HEK293 (cell line): ENCODE measurements at regions not wholly inside any gene's neighbourhood (a gene's known extent, or its start where the extent isn't known, plus 50 kb on each side); places are given as distances from the start of the nearest gene placed in this dataset.

ENCODE experiments used
- CTCF ChIA-PET: fragments of 350-600 bp; formaldehyde crosslinking; extraction: SDS; loops from one replicate; lab custom pipeline; 2021; ENCODE audit warnings: antibody characterized with exemption; lab: Yijun Ruan, JAX
- POLR2A ChIA-PET: fragments of 300-600 bp; formaldehyde crosslinking; extraction: SDS; loops from one replicate; lab custom pipeline; 2020; ENCODE audit warnings: antibody characterized with exemption, inconsistent platforms; lab: Yijun Ruan, JAX
- H3K27ac ChIP-seq: fragments of 200-500 bp; sonication (Bioruptor generic); 2 replicates; pipeline ENCODE4 v1.5.1; 2014; ENCODE audit warnings: low read depth, low read length, control low read depth, inconsistent platforms; ENCODE audit errors: extremely low read depth
- H3K36me3 ChIP-seq, 2 experiments: fragments of 200-500 bp in 1 of 2; sonication (Bioruptor generic) in 1 of 2; 1 replicate in 1 of 2; 2 replicates in 1 of 2; pipeline ENCODE4 v1.5.1; 2014 to 2017; ENCODE audit warnings: inconsistent platforms in 2 of 2, low read length in 2 of 2; ENCODE audit not compliant: control insufficient read depth in 2 of 2, insufficient read depth in 1 of 2
- H3K4me1 ChIP-seq: fragments of 200-500 bp; sonication (Bioruptor generic); 2 replicates; pipeline ENCODE4 v1.5.1; 2014; ENCODE audit warnings: mild to moderate bottlenecking, low read length, inconsistent platforms; ENCODE audit not compliant: control insufficient read depth, insufficient read depth
- H3K4me3 ChIP-seq: 2 replicates; pipeline ENCODE4 v1.5.1; 2011; ENCODE audit warnings: low read depth, mild to moderate bottlenecking, control low read depth, low read length, moderate library complexity
- H3K9me3 ChIP-seq: fragments of 200-500 bp; sonication (Bioruptor generic); 2 replicates; pipeline ENCODE4 v1.5.1; 2014; ENCODE audit warnings: low read depth, low read length, inconsistent platforms; ENCODE audit not compliant: control insufficient read depth, insufficient read depth
- GLI4 ChIP-seq: fragments of 450-650 bp; formaldehyde crosslinking; IDR thresholded peaks from 2 replicates; pipeline ENCODE4 v1.5.1; 2016; ENCODE audit warnings: missing biosample characterization, missing genetic modification characterization
- HOXD13 ChIP-seq: sonication (generic); formaldehyde crosslinking; IDR thresholded peaks from 2 replicates; pipeline ENCODE4 v1.8.0; 2022; ENCODE audit warnings: missing genetic modification reagents, borderline replicate concordance
- KLF10 ChIP-seq: fragments of 450-650 bp; IDR thresholded peaks from 2 replicates; pipeline ENCODE4 v1.5.1; 2018; ENCODE audit warnings: missing biosample characterization, mild to moderate bottlenecking, missing genetic modification characterization
- ZBTB21 ChIP-seq: fragments of 450-650 bp; formaldehyde crosslinking; IDR thresholded peaks from 2 replicates; pipeline ENCODE4 v1.5.1; 2017; ENCODE audit warnings: missing biosample characterization, missing genetic modification characterization
- ZFP3 ChIP-seq: fragments of 450-650 bp; formaldehyde crosslinking; IDR thresholded peaks from 2 replicates; pipeline ENCODE4 v1.5.1; 2016; ENCODE audit warnings: low read depth, missing biosample characterization, missing genetic modification characterization
- ZFP41 ChIP-seq: fragments of 450-650 bp; formaldehyde crosslinking; IDR thresholded peaks from 2 replicates; pipeline ENCODE4 v1.5.1; 2016; ENCODE audit warnings: missing biosample characterization, missing genetic modification characterization, borderline replicate concordance
- ZIC2 ChIP-seq: fragments of 450-650 bp; formaldehyde crosslinking; IDR thresholded peaks from 2 replicates; pipeline ENCODE4 v1.5.1; 2016; ENCODE audit warnings: missing biosample characterization, missing genetic modification characterization
- ZNF138 ChIP-seq: fragments of 450-650 bp; formaldehyde crosslinking; IDR thresholded peaks from 2 replicates; pipeline ENCODE4 v1.5.1; 2016; ENCODE audit warnings: missing biosample characterization, missing genetic modification characterization, borderline replicate concordance
- ZNF169 ChIP-seq: fragments of 450-650 bp; formaldehyde crosslinking; IDR thresholded peaks from 2 replicates; pipeline ENCODE4 v1.5.1; 2016; ENCODE audit warnings: missing biosample characterization, missing genetic modification characterization
- ZNF175 ChIP-seq: fragments of 450-650 bp; formaldehyde crosslinking; IDR thresholded peaks from 2 replicates; pipeline ENCODE4 v1.5.1; 2016; ENCODE audit warnings: missing biosample characterization, missing genetic modification characterization
- ZNF514 ChIP-seq: fragments of 450-650 bp; formaldehyde crosslinking; IDR thresholded peaks from 2 replicates; pipeline ENCODE4 v1.5.1; 2016; ENCODE audit warnings: missing biosample characterization, missing genetic modification characterization
- ZNF530 ChIP-seq: fragments of 450-650 bp; formaldehyde crosslinking; IDR thresholded peaks from 2 replicates; pipeline ENCODE4 v1.5.1; 2016; ENCODE audit warnings: low read depth, missing biosample characterization, missing genetic modification characterization
- ZNF555 ChIP-seq: fragments of 450-650 bp; formaldehyde crosslinking; conservative IDR thresholded peaks from 2 replicates; pipeline ENCODE4 v1.5.1; 2017; ENCODE audit warnings: missing biosample characterization, mild to moderate bottlenecking, missing genetic modification characterization, inconsistent platforms
- ZNF571 ChIP-seq: fragments of 450-650 bp; formaldehyde crosslinking; IDR thresholded peaks from 2 replicates; pipeline ENCODE4 v1.5.0; 2017; ENCODE audit warnings: missing biosample characterization, missing genetic modification characterization
- ZNF623 ChIP-seq: fragments of 450-650 bp; formaldehyde crosslinking; IDR thresholded peaks from 2 replicates; pipeline ENCODE4 v1.5.1; 2016; ENCODE audit warnings: missing biosample characterization, missing genetic modification characterization
- ZNF768 ChIP-seq: fragments of 450-650 bp; formaldehyde crosslinking; IDR thresholded peaks from 2 replicates; pipeline ENCODE4 v1.5.1; 2018; ENCODE audit warnings: missing biosample characterization, mild to moderate bottlenecking, missing genetic modification characterization
- TF ChIP-seq, protein P1 (sequence below): fragments of 450-650 bp; formaldehyde crosslinking; optimal IDR thresholded peaks from 2 replicates; pipeline ENCODE3; 2016; ENCODE audit warnings: missing biosample characterization, mild to moderate bottlenecking, missing genetic modification characterization
- TF ChIP-seq, protein P2 (sequence below): fragments of 450-650 bp; formaldehyde crosslinking; IDR thresholded peaks from 2 replicates; pipeline ENCODE4 v1.5.1; 2016; ENCODE audit warnings: missing biosample characterization, missing genetic modification characterization
- TF ChIP-seq, protein P3 (sequence below): fragments of 450-650 bp; formaldehyde crosslinking; IDR thresholded peaks from 2 replicates; pipeline ENCODE4 v1.5.1; 2017; ENCODE audit warnings: missing biosample characterization, missing genetic modification characterization
- TF ChIP-seq, protein P4 (sequence below): fragments of 450-650 bp; formaldehyde crosslinking; IDR thresholded peaks from 2 replicates; pipeline ENCODE4 v1.5.1; 2016; ENCODE audit warnings: missing biosample characterization, missing genetic modification characterization
- TF ChIP-seq, protein P5 (sequence below): sonication (generic); formaldehyde crosslinking; IDR thresholded peaks from 2 replicates; pipeline ENCODE4 v1.8.1; 2022; ENCODE audit warnings: mild to moderate bottlenecking, moderate library complexity, missing genetic modification reagents
- TF ChIP-seq, protein P6 (sequence below): fragments of 450-650 bp; IDR thresholded peaks from 2 replicates; pipeline ENCODE4 v1.5.1; 2018; ENCODE audit warnings: missing biosample characterization, missing genetic modification characterization

DNA sequence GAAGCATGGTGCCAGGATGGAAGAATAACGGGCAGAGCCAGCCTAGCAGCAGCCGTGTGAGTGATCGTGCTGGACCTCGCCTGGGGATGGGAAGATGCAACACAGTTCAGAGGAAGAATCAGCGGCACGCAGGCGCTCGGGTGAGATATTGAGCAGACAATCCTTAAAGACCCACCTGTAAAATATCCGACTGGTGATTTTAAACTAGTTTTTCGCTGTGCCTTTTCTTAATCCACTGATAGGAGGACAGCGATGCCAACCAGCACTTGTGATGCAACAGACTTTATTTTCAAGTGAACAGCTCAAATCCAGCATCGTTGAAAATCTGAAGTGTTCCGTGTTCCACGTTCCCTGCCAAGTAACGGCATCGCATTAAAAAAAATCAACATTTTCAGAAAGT lies 214.7 kb downstream of the TEX36 start:
- TF ChIP-seq ZFP41 (tag by site-specific recombination) (no peak), ZNF623 (no peak), KLF10 (tag by site-specific recombination) (no peak), ZNF571 (tag by site-specific recombination) (no peak)
- TF ChIP-seq, protein P1, sequence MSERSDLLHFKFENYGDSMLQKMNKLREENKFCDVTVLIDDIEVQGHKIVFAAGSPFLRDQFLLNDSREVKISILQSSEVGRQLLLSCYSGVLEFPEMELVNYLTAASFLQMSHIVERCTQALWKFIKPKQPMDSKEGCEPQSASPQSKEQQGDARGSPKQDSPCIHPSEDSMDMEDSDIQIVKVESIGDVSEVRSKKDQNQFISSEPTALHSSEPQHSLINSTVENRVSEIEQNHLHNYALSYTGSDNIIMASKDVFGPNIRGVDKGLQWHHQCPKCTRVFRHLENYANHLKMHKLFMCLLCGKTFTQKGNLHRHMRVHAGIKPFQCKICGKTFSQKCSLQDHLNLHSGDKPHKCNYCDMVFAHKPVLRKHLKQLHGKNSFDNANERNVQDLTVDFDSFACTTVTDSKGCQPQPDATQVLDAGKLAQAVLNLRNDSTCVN (tag by site-specific recombination) = no peak
- TF ChIP-seq, protein P2, sequence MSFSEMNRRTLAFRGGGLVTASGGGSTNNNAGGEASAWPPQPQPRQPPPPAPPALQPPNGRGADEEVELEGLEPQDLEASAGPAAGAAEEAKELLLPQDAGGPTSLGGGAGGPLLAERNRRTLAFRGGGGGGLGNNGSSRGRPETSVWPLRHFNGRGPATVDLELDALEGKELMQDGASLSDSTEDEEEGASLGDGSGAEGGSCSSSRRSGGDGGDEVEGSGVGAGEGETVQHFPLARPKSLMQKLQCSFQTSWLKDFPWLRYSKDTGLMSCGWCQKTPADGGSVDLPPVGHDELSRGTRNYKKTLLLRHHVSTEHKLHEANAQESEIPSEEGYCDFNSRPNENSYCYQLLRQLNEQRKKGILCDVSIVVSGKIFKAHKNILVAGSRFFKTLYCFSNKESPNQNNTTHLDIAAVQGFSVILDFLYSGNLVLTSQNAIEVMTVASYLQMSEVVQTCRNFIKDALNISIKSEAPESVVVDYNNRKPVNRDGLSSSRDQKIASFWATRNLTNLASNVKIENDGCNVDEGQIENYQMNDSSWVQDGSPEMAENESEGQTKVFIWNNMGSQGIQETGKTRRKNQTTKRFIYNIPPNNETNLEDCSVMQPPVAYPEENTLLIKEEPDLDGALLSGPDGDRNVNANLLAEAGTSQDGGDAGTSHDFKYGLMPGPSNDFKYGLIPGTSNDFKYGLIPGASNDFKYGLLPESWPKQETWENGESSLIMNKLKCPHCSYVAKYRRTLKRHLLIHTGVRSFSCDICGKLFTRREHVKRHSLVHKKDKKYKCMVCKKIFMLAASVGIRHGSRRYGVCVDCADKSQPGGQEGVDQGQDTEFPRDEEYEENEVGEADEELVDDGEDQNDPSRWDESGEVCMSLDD (tag by site-specific recombination) = no peak
- H3K4me1 ChIP-seq = peaks cover 3% of the 10 kb centered on the region; the same call in 1 of the 2 replicates
- no peaks in the 10 kb centered on the region for H3K9me3 ChIP-seq
- CTCF ChIA-PET = interaction anchor here (1.0 kb wide), 2 partner anchors 55 to 187 kb away, joined by 3 to 4 read pairs; no protein-coding TSS in a partner anchor
- POLR2A ChIA-PET = no interaction called here
- no peaks in the 10 kb centered on the region for H3K36me3 ChIP-seq
- H3K27ac ChIP-seq = no peak overlapping the region
- no peak overlapping the region for H3K4me3 ChIP-seq

DNA sequence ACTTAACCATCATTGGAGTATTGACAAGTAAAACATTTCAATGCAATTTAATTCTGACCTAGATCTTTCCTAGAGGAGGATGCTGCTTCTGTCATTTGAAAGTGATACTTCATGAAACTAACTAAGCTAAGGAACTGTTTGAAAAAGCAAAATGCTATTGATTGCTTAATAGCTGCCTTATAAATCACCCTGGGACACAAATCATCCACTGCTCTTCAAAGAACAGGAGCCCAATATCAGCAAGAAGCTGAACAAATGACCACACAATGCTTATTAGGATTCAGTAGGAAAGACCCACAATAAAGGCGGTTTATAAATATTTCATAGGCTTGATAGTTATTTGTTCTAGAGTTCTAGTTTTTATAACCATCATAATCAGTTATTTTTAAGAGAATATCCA lies 216.3 kb downstream of the TEX36 start:
- ChIA-PET POLR2A (no interaction called here), CTCF (no interaction called here)
- Histone ChIP-seq H3K4me1 (no peaks in the 10 kb centered on the region), H3K36me3 (no peaks in the 10 kb centered on the region), H3K9me3 (no peaks in the 10 kb centered on the region), H3K4me3 (no peak overlapping the region), H3K27ac (no peak overlapping the region)
- no peak for TF ChIP-seq ZFP3 (tag by site-specific recombination)
- no peak for TF ChIP-seq ZIC2 (tag by site-specific recombination)
- TF ChIP-seq HOXD13 (CRISPR knock-in tag) = no peak
- no peak for TF ChIP-seq ZNF138 (tag by site-specific recombination)
- TF ChIP-seq ZNF169 = no peak
- TF ChIP-seq ZNF175 = no peak
- TF ChIP-seq ZNF514 = no peak
- TF ChIP-seq, protein P3, sequence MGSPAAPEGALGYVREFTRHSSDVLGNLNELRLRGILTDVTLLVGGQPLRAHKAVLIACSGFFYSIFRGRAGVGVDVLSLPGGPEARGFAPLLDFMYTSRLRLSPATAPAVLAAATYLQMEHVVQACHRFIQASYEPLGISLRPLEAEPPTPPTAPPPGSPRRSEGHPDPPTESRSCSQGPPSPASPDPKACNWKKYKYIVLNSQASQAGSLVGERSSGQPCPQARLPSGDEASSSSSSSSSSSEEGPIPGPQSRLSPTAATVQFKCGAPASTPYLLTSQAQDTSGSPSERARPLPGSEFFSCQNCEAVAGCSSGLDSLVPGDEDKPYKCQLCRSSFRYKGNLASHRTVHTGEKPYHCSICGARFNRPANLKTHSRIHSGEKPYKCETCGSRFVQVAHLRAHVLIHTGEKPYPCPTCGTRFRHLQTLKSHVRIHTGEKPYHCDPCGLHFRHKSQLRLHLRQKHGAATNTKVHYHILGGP (tag by site-specific recombination) = no peak
- TF ChIP-seq GLI4 (tag by site-specific recombination) = no peak
- TF ChIP-seq ZNF530 = no peak
- TF ChIP-seq ZNF555 (tag by site-specific recombination) = no peak
- TF ChIP-seq, protein P4, sequence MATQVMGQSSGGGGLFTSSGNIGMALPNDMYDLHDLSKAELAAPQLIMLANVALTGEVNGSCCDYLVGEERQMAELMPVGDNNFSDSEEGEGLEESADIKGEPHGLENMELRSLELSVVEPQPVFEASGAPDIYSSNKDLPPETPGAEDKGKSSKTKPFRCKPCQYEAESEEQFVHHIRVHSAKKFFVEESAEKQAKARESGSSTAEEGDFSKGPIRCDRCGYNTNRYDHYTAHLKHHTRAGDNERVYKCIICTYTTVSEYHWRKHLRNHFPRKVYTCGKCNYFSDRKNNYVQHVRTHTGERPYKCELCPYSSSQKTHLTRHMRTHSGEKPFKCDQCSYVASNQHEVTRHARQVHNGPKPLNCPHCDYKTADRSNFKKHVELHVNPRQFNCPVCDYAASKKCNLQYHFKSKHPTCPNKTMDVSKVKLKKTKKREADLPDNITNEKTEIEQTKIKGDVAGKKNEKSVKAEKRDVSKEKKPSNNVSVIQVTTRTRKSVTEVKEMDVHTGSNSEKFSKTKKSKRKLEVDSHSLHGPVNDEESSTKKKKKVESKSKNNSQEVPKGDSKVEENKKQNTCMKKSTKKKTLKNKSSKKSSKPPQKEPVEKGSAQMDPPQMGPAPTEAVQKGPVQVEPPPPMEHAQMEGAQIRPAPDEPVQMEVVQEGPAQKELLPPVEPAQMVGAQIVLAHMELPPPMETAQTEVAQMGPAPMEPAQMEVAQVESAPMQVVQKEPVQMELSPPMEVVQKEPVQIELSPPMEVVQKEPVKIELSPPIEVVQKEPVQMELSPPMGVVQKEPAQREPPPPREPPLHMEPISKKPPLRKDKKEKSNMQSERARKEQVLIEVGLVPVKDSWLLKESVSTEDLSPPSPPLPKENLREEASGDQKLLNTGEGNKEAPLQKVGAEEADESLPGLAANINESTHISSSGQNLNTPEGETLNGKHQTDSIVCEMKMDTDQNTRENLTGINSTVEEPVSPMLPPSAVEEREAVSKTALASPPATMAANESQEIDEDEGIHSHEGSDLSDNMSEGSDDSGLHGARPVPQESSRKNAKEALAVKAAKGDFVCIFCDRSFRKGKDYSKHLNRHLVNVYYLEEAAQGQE (tag by site-specific recombination) = no peak
- no peak for TF ChIP-seq ZNF768 (tag by site-specific recombination)
- no peak for TF ChIP-seq ZBTB21 (tag by site-specific recombination)
- TF ChIP-seq, protein P5, sequence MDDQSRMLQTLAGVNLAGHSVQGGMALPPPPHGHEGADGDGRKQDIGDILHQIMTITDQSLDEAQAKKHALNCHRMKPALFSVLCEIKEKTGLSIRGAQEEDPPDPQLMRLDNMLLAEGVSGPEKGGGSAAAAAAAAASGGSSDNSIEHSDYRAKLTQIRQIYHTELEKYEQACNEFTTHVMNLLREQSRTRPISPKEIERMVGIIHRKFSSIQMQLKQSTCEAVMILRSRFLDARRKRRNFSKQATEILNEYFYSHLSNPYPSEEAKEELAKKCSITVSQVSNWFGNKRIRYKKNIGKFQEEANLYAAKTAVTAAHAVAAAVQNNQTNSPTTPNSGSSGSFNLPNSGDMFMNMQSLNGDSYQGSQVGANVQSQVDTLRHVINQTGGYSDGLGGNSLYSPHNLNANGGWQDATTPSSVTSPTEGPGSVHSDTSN (CRISPR knock-in tag) = no peak
- TF ChIP-seq, protein P6, sequence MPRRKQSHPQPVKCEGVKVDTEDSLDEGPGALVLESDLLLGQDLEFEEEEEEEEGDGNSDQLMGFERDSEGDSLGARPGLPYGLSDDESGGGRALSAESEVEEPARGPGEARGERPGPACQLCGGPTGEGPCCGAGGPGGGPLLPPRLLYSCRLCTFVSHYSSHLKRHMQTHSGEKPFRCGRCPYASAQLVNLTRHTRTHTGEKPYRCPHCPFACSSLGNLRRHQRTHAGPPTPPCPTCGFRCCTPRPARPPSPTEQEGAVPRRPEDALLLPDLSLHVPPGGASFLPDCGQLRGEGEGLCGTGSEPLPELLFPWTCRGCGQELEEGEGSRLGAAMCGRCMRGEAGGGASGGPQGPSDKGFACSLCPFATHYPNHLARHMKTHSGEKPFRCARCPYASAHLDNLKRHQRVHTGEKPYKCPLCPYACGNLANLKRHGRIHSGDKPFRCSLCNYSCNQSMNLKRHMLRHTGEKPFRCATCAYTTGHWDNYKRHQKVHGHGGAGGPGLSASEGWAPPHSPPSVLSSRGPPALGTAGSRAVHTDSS (tag by site-specific recombination) = no peak
